SK-N-SH (cell line): ENCODE measurements at regions not wholly inside any gene's neighbourhood (a gene's known extent, or its start where the extent isn't known, plus 50 kb on each side); places are given as distances from the start of the nearest gene placed in this dataset.
"Not testable (repeated sequence)": the region's sequence is repeated elsewhere in the genome, so short reads cannot be mapped to it uniquely, and the experiment has no call there.

Experiments
- CHD2 ChIP-seq: fragments of 150-350 bp; IDR thresholded peaks from 2 replicates; pipeline ENCODE4 v1.6.1; 2018; ENCODE audit warnings: low read length; ENCODE audit not compliant: partially characterized antibody
- POLR2AphosphoS5 ChIP-seq: IDR thresholded peaks from 2 replicates; pipeline ENCODE4 v1.6.1; 2012; ENCODE audit warnings: low read depth, low read length
- RAD21 ChIP-seq: IDR thresholded peaks from 2 replicates; pipeline ENCODE4 v1.6.1; 2012; ENCODE audit warnings: mild to moderate bottlenecking, low read length
- TF ChIP-seq, protein P1 (sequence below): IDR thresholded peaks from 2 replicates; pipeline ENCODE4 v1.4.0; 2012; ENCODE audit warnings: low read depth, borderline replicate concordance
- TF ChIP-seq, protein P2 (sequence below): fragments of 200-600 bp; sonication (generic); IDR thresholded peaks from 2 replicates; pipeline ENCODE4 v1.6.1; 2017; ENCODE audit warnings: antibody characterized with exemption, mild to moderate bottlenecking, moderate library complexity

DNA sequence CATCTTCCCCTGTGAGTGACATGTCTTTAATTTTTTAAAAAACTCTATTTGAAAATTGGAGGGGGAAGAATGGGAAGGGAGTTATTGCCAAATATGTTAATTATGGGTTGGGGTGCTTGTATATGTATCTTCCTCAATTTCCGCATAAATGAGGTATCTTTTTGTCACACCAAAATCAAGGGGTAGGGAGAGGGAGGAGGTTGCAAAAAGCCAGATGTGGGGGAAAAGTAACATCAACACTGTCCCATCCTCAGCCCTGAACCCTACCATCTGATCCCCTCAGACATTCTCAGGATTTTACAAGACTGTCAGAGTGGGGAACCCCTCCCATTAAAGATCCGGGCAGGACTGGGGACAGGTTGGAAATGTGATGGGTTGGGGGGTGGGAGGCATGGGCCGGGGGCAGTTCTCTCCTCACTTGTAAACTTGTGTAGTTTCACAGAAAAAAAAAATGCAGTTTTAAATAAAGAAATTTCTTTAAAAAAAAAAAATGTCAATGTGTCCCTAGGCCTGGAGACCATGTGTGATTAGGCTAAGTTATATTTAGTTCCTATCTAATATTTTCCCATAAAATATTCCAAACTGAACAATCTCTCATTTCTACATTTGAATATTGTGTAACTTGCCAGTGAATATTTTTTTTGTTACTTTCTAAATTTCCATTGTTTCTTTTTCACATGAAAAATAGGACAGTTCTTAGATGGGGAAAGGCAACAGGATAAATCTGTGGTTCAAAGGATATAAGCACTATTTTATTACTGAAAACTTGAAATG lies 59.4 kb downstream of the CHST2 start:
- not testable (repeated sequence) for TF ChIP-seq POLR2AphosphoS5, RAD21, CHD2
- TF ChIP-seq, protein P1, sequence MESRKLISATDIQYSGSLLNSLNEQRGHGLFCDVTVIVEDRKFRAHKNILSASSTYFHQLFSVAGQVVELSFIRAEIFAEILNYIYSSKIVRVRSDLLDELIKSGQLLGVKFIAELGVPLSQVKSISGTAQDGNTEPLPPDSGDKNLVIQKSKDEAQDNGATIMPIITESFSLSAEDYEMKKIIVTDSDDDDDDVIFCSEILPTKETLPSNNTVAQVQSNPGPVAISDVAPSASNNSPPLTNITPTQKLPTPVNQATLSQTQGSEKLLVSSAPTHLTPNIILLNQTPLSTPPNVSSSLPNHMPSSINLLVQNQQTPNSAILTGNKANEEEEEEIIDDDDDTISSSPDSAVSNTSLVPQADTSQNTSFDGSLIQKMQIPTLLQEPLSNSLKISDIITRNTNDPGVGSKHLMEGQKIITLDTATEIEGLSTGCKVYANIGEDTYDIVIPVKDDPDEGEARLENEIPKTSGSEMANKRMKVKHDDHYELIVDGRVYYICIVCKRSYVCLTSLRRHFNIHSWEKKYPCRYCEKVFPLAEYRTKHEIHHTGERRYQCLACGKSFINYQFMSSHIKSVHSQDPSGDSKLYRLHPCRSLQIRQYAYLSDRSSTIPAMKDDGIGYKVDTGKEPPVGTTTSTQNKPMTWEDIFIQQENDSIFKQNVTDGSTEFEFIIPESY = not testable (repeated sequence)
- TF ChIP-seq, protein P2, sequence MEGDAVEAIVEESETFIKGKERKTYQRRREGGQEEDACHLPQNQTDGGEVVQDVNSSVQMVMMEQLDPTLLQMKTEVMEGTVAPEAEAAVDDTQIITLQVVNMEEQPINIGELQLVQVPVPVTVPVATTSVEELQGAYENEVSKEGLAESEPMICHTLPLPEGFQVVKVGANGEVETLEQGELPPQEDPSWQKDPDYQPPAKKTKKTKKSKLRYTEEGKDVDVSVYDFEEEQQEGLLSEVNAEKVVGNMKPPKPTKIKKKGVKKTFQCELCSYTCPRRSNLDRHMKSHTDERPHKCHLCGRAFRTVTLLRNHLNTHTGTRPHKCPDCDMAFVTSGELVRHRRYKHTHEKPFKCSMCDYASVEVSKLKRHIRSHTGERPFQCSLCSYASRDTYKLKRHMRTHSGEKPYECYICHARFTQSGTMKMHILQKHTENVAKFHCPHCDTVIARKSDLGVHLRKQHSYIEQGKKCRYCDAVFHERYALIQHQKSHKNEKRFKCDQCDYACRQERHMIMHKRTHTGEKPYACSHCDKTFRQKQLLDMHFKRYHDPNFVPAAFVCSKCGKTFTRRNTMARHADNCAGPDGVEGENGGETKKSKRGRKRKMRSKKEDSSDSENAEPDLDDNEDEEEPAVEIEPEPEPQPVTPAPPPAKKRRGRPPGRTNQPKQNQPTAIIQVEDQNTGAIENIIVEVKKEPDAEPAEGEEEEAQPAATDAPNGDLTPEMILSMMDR = not testable (repeated sequence)
